COR-L47 (cell line): ENCODE measurements at regions not wholly inside any gene's neighbourhood (a gene's known extent, or its start where the extent isn't known, plus 50 kb on each side); places are given as distances from the start of the nearest gene placed in this dataset.
A peak's percentile ranks its signal among the peaks of the same experiment; 100 is the strongest.

Experiments
- DNase-seq: peaks from one replicate; lab custom pipeline; 2025; lab: John Stamatoyannopoulos, UW

DNA sequence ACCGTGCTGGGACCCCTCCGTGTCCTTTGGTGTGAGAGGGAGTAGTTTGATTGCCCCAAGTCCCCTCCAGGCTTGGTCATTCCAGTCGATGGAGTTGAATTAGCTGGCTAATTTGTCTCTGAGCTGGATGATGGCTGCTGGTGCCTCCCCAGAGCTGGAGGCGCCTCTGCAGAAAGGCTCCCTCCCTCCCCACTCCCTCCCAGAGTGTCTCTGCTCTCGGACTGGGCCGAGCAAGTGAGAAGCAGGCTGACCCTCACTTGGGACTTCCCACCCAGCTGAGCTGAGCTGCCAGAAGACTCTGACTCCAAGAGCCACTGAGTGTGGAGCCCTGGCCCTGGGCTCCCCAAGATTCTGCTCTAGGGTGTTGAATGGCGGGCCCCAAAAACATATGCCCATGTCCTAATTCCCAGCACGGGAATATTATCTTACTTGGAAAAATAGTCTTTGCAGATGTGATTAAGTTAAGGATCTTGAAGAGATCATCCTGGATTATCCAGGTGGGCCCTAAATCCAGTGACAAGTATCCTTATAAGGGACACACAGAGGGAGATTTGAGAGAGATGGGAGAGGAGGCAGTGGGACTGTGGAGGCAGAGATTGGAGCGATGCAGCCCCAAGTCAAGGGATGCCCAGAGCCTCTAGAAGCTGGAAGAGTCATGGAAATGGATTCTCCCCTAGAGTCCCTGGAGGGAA, 60.7 kb upstream of the TLE3 start:
- DNase-seq: no peak

DNA sequence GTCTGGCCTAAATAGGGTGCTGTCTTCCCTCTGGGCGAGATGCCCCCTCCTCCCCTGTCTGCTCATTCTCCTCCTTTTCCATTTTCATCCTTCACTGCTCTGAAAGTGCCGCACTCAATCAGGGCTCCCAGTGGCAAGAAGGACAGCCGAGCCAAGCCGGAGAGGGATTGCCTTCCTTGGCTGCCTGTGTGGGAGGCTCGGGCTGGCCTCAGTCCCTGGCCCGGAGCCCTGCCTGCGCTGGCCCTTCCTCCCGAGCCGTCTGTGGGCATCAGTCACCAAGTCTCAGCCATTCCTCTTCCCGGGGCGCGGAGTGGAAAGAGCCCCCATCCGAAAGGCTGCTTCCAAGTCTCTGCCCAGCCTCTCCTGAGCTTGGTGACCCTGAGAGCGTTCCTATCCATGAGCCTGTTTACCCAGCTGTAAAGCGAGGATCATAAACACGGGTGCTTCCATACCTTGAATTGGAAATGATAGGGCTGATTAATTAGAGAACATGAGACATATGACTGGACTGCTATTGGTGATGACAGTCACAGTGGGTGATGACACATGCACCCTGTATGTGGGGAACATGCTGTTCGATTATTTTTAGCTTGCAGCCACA, 59.1 kb upstream of the TLE3 start:
- DNase-seq: peak; percentile 36

DNA sequence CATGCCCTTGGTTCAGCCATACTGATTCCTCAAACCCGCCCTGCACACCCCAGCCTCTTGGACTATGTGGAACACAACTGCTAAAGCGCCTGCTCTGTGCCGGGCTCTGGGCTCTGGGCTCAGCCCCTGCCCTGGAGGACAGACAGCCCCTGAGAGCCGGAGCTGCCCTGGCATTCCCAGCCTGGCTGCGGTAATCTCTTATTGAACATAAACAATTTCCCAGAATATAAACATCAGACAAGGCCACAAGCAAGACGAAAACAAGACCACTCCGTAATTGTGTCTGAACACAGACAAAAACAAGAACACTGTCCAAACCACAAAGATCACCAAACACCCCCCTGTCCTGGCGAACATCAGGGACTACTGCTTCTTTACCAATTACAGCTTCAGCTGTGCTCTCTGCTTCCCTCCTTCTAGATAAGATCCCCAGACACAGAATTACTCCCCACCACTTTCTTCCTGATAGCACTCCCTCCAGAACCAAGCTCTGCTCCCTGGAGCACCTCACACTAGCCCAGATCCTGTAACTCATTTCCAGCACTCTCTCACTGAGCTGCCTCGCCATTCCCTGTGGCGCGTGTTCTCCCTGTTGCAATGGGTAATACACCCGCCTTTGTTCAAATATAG, 57.1 kb upstream of the TLE3 start:
- DNase-seq: no peak

DNA sequence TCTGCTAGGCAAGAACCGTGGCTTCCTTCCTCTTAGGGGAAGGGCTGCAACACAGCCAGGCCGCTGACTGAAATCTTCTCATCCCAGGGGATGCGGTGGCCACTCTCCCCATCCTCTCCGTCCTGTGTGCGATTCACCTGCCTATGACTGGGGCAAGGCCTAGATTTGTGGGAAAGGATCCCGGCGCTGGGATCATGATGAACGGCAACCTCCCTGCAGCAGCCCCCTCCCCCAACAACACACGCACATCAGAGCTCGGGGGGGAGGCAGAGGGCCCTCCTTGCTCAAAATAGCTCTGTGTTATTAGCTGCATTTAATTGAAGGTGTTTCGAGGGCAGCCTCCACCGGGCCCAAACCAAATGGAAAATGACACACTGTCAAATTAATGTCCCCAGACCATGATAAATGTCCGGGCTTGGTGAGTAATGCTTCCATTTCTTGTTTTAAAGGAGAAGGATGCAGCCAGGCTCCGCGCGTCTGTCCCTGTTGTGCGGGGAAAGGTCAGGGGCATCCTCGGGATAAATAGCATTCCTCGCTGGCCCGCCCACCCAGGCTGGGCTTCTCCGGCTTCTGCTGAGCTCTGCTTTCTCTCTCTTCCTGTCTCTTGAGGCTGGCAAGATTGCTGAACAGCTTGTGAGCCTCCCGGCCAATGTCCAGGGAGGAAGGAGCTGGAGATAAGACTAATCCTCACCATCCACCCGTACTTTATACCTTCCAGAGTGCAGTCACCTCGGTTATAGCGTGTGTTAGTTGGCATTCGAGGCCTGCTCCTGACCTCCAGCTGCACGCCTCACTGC, 56.4 kb upstream of the TLE3 start:
- no peak for DNase-seq

DNA sequence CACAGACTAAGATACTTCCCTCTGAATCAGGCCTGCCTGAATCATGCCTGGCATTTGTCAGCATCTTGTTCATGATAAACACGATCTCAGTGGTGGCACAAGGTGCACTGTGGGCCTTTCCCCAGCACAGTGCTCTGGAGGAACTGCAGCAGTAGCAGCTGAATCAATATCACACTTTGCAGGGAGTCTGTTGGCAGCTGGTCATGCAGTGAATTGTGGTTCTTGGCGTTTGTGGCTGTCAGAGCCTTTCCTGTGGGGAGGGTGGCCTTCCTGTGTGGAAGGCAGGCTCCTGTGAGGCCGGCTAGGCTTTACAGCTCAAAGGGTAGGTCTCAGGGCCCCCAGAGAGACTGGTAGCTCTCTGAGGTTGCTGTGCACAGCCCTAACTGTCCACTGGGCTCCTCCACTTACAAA, 54.4 kb upstream of the TLE3 start:
- DNase-seq: peak; percentile 88

DNA sequence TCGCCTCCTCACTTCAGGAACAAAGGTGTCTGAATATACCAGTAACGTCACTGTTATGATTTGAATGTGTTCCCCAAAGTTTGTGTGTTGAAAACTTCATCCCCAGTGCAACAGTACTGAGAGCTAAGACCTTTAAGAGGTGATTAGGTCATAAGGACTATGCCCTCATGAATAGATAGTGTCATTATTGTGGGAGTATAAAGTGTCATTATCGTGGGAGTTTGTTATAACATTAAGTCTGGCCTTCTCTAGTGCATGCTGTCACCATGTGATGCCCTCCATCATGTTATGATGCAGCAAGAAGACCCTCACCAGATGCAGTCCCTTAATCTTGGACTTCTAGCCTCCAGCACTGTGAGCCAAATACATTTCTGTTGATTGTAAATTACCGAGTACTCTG, 53.7 kb upstream of the TLE3 start:
- no peak for DNase-seq

DNA sequence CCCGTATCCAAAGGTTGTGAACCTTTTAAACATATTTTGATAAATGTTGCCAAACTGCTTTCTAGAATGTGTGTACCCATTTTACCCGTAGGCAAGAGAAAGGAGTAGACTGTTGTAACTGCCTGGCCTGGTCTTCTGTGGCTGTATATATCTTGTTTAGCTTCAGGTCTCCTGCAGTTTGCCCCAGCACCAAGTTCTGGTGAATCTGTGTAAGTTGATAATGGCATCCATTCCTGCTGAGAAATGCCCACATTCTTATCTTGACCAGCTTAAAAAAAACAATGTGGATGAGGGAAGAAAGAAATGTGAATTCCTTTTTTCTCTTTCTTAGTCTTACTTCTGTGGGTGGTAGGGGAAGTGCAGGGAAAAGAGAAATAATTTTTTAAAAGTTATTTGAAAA, 53.3 kb upstream of the TLE3 start:
- DNase-seq: no peak

DNA sequence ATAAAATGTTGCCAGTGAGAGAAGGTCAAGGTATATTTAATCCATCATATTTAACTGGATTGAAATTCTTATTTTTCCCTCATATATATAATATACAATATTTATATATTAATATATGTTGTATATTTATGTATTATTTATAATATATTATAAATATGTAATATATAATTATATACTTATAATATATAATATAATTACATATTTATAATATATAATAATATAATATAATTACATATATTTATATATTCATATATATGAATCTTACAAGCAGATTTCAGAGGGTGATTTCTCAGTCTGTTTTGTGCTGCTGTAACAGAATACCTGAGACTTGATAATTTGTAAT, 52.7 kb upstream of the TLE3 start:
- no peak for DNase-seq

DNA sequence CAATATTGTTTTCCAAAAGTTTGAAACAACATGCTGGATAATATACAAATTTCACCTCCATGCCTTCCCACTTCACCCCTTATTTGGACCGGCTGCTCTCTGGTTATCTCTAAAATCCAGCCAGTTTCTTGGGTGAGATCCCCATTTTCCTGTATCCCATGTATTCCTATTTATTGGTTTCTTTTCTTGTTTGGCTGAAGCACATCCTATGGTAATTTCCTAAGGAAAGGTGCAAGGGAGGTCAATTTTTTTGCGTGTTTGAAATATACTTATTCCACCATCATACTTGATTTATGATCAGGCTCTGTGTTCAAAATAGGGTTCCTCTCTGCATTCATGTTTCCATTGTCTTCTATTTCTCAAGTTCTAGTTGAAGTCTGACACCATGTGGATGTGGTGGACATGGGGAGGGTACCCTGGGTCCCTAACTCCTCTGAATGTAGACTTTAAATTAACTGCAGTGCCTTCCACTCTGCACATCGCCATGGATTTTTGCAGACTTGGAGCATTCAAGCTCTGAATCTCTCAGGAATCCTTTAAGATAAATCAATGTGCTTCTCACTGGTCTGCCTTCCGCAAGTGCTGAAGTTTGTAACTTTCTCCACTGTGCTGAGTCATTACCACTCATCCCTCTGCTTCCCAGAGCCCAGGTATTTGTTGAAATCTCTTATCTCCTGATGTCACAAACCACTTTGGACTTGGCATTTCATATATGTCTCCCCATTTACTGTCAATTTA, 52.1 kb upstream of the TLE3 start:
- no peak for DNase-seq

DNA sequence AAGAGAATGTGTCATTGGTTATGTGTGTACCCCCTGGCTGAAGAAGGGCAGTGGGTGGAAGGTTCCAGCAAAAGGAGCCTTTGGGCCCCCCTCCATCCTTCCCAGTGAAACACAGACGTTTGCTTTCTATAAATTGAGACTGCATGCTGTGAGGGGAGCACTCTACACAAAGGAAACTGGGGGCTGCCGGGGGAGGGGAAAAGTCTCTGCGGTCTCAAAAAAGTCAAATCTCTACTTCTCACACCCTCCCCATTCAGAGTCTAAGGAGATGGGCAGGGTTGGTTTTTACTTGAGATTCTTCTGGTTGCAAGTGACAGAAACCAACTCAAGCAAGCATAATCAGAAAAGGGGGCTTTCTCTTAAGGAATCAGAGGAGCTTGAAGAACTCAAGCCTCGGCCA, 50.1 kb upstream of the TLE3 start:
- no peak for DNase-seq
